Liver (tissue), 3 donors: ENCODE measurements at regions not wholly inside any gene's neighbourhood (a gene's known extent, or its start where the extent isn't known, plus 50 kb on each side); places are given as distances from the start of the nearest gene placed in this dataset.

ENCODE experiments used
- FOXA1 ChIP-seq: IDR thresholded peaks from 2 replicates; pipeline ENCODE4 v1.6.1; 2016; ENCODE audit warnings: antibody characterized with exemption
- GABPA ChIP-seq, 2 donors: IDR thresholded peaks in 1 of 2; conservative IDR thresholded peaks in 1 of 2; 2 replicates each; pipeline ENCODE4 v1.6.1; 2016; ENCODE audit warnings: antibody characterized with exemption in 2 of 2, mild to moderate bottlenecking in 1 of 2, moderate library complexity in 1 of 2
- HNF4G ChIP-seq: IDR thresholded peaks from 2 replicates; pipeline ENCODE4 v1.6.1; 2016; ENCODE audit warnings: antibody characterized with exemption
- JUND ChIP-seq, 2 donors: IDR thresholded peaks; 2 replicates each; pipeline ENCODE4 v1.6.1; 2016; ENCODE audit warnings: antibody characterized with exemption in 2 of 2
- NR2F2 ChIP-seq: IDR thresholded peaks from 2 replicates; pipeline ENCODE4 v1.6.1; 2016; ENCODE audit warnings: antibody characterized with exemption
- RAD21 ChIP-seq, 2 donors: IDR thresholded peaks; 2 replicates each; pipeline ENCODE4 v1.6.1; 2016; ENCODE audit warnings: antibody characterized with exemption in 2 of 2, mild to moderate bottlenecking in 2 of 2
- SP1 ChIP-seq: IDR thresholded peaks from 2 replicates; pipeline ENCODE4 v1.6.1; 2018; ENCODE audit warnings: antibody characterized with exemption, mild to moderate bottlenecking
- TAF1 ChIP-seq: conservative IDR thresholded peaks from 2 replicates; pipeline ENCODE4 v1.6.1; 2016; ENCODE audit warnings: antibody characterized with exemption, mild to moderate bottlenecking
- YY1 ChIP-seq: IDR thresholded peaks from 2 replicates; pipeline ENCODE4 v1.6.1; 2016; ENCODE audit warnings: antibody characterized with exemption, mild to moderate bottlenecking
- TF ChIP-seq, protein P1 (sequence below): IDR thresholded peaks from 2 replicates; pipeline ENCODE4 v1.6.1; 2016; ENCODE audit warnings: antibody characterized with exemption, mild to moderate bottlenecking
- TF ChIP-seq, protein P2 (sequence below): fragments of 150-350 bp; IDR thresholded peaks from 2 replicates; pipeline ENCODE4 v1.5.1; 2017; ENCODE audit warnings: improper control_type of control experiment, low read depth, low read length; ENCODE audit not compliant: missing input control
- TF ChIP-seq, protein P3 (sequence below): IDR thresholded peaks from 2 replicates; pipeline ENCODE4 v1.6.1; 2016; ENCODE audit warnings: antibody characterized with exemption
- TF ChIP-seq, protein P4 (sequence below): IDR thresholded peaks from 2 replicates; pipeline ENCODE4 v1.6.1; 2016; ENCODE audit warnings: antibody characterized with exemption
- TF ChIP-seq, protein P5 (sequence below): IDR thresholded peaks from 2 replicates; pipeline ENCODE4 v1.6.1; 2016; ENCODE audit warnings: antibody characterized with exemption
- donor health status: healthy.
- donor health status: healthy.

DNA sequence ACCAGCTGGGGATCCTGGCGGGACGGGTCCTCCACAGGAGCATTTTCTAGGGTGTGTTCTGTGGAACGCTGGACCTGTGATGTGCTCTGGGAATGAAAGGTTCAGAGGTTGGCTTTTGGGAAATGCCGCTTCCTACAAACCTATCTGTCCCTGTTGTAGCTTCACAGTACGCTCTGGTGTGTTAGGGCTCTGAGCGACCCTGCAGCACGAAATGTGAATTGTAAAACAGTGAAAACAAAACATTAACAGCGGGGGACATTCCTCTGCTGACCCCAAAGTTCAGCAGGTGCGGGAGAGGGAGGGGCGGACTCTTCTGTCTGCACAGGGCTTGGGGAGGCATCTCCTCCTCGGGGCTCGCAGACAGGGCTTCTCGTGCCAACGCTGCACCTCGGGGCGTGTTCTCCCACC is 155.9 kb downstream of the NRN1 start:
- TF ChIP-seq SP1: no peak
- TF ChIP-seq, protein P1, sequence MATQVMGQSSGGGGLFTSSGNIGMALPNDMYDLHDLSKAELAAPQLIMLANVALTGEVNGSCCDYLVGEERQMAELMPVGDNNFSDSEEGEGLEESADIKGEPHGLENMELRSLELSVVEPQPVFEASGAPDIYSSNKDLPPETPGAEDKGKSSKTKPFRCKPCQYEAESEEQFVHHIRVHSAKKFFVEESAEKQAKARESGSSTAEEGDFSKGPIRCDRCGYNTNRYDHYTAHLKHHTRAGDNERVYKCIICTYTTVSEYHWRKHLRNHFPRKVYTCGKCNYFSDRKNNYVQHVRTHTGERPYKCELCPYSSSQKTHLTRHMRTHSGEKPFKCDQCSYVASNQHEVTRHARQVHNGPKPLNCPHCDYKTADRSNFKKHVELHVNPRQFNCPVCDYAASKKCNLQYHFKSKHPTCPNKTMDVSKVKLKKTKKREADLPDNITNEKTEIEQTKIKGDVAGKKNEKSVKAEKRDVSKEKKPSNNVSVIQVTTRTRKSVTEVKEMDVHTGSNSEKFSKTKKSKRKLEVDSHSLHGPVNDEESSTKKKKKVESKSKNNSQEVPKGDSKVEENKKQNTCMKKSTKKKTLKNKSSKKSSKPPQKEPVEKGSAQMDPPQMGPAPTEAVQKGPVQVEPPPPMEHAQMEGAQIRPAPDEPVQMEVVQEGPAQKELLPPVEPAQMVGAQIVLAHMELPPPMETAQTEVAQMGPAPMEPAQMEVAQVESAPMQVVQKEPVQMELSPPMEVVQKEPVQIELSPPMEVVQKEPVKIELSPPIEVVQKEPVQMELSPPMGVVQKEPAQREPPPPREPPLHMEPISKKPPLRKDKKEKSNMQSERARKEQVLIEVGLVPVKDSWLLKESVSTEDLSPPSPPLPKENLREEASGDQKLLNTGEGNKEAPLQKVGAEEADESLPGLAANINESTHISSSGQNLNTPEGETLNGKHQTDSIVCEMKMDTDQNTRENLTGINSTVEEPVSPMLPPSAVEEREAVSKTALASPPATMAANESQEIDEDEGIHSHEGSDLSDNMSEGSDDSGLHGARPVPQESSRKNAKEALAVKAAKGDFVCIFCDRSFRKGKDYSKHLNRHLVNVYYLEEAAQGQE: no peak
- TF ChIP-seq, protein P2, sequence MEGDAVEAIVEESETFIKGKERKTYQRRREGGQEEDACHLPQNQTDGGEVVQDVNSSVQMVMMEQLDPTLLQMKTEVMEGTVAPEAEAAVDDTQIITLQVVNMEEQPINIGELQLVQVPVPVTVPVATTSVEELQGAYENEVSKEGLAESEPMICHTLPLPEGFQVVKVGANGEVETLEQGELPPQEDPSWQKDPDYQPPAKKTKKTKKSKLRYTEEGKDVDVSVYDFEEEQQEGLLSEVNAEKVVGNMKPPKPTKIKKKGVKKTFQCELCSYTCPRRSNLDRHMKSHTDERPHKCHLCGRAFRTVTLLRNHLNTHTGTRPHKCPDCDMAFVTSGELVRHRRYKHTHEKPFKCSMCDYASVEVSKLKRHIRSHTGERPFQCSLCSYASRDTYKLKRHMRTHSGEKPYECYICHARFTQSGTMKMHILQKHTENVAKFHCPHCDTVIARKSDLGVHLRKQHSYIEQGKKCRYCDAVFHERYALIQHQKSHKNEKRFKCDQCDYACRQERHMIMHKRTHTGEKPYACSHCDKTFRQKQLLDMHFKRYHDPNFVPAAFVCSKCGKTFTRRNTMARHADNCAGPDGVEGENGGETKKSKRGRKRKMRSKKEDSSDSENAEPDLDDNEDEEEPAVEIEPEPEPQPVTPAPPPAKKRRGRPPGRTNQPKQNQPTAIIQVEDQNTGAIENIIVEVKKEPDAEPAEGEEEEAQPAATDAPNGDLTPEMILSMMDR: no peak
- TF ChIP-seq YY1: no peak
- TF ChIP-seq JUND (IDR thresholded peaks at IDR 0.05): no peak
- TF ChIP-seq, protein P3, sequence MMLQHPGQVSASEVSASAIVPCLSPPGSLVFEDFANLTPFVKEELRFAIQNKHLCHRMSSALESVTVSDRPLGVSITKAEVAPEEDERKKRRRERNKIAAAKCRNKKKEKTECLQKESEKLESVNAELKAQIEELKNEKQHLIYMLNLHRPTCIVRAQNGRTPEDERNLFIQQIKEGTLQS: no peak
- TF ChIP-seq TAF1: no peak
- TF ChIP-seq, protein P4, sequence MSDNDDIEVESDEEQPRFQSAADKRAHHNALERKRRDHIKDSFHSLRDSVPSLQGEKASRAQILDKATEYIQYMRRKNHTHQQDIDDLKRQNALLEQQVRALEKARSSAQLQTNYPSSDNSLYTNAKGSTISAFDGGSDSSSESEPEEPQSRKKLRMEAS: no peak
- no peak for TF ChIP-seq GABPA (IDR thresholded peaks at IDR 0.05 in 1 of 2, conservative IDR thresholded peaks at IDR 0.05 in 1 of 2)
- no peak for TF ChIP-seq RAD21 (IDR thresholded peaks at IDR 0.05)
- TF ChIP-seq FOXA1: no peak
- TF ChIP-seq HNF4G: no peak
- TF ChIP-seq, protein P5, sequence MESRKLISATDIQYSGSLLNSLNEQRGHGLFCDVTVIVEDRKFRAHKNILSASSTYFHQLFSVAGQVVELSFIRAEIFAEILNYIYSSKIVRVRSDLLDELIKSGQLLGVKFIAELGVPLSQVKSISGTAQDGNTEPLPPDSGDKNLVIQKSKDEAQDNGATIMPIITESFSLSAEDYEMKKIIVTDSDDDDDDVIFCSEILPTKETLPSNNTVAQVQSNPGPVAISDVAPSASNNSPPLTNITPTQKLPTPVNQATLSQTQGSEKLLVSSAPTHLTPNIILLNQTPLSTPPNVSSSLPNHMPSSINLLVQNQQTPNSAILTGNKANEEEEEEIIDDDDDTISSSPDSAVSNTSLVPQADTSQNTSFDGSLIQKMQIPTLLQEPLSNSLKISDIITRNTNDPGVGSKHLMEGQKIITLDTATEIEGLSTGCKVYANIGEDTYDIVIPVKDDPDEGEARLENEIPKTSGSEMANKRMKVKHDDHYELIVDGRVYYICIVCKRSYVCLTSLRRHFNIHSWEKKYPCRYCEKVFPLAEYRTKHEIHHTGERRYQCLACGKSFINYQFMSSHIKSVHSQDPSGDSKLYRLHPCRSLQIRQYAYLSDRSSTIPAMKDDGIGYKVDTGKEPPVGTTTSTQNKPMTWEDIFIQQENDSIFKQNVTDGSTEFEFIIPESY: no peak
- TF ChIP-seq NR2F2: no peak
